HG03135 (cell line): ENCODE measurements at regions not wholly inside any gene's neighbourhood (a gene's known extent, or its start where the extent isn't known, plus 50 kb on each side); places are given as distances from the start of the nearest gene placed in this dataset.
"Not testable (repeated sequence)": the region's sequence is repeated elsewhere in the genome, so short reads cannot be mapped to it uniquely, and the experiment has no call there.

Source experiments
- ATAC-seq: cut with Tn5 transposase; IDR thresholded peaks from one replicate; pipeline ENCODE4 v1.9.1; 2021; ENCODE audit warnings: mild to moderate bottlenecking, moderate library complexity; ENCODE audit not compliant: unreplicated experiment

- ATAC-seq: no peak
Measured at GRCh38 chr5:152606776-152607364, 201.8 kb upstream of the NMUR2 start.

GRCh38 chr5:152607401-152608160 lies 202.5 kb upstream of the NMUR2 start:
- ATAC-seq: no peak

- no peak for ATAC-seq
Measured at GRCh38 chr5:152608458-152608857, 203.4 kb upstream of the NMUR2 start.

GRCh38 chr5:152619756-152620155 lies 214.7 kb upstream of the NMUR2 start:
- ATAC-seq: no peak

GRCh38 chr5:152622628-152623027 lies 217.5 kb upstream of the NMUR2 start:
- ATAC-seq: no peak

GRCh38 chr5:152623951-152624350 lies 218.9 kb upstream of the NMUR2 start:
- no peak for ATAC-seq

- ATAC-seq: no peak
Measured at GRCh38 chr5:152625696-152626095, 220.6 kb upstream of the NMUR2 start.

GRCh38 chr5:152631221-152631620 lies 226.1 kb upstream of the NMUR2 start:
- no peak for ATAC-seq

GRCh38 chr5:152632360-152632759 lies 227.3 kb upstream of the NMUR2 start:
- ATAC-seq: no peak

GRCh38 chr5:152634586-152634985 lies 229.5 kb upstream of the NMUR2 start:
- ATAC-seq: no peak

- ATAC-seq: no peak
Measured at GRCh38 chr5:152638996-152639552, 234.0 kb upstream of the NMUR2 start.

- no peak for ATAC-seq
Measured at GRCh38 chr5:152641970-152642805, 237.1 kb upstream of the NMUR2 start.

- no peak for ATAC-seq
Measured at GRCh38 chr5:152642880-152643279, 237.8 kb upstream of the NMUR2 start.

GRCh38 chr5:152644029-152644728 lies 239.1 kb upstream of the NMUR2 start:
- ATAC-seq: no peak

- no peak for ATAC-seq
Measured at GRCh38 chr5:152649609-152650008, 244.5 kb upstream of the NMUR2 start.

GRCh38 chr5:152650413-152650812 lies 245.3 kb upstream of the NMUR2 start:
- no peak for ATAC-seq

- ATAC-seq: not testable (repeated sequence)
Measured at GRCh38 chr5:152659470-152659869, 254.4 kb upstream of the NMUR2 start.

- no peak for ATAC-seq
Measured at GRCh38 chr5:152673601-152674000, 268.5 kb upstream of the NMUR2 start.

- no peak for ATAC-seq
Measured at GRCh38 chr5:152674403-152674802, 269.3 kb upstream of the NMUR2 start.

GRCh38 chr5:152676196-152676595 lies 271.1 kb upstream of the NMUR2 start:
- ATAC-seq: no peak

GRCh38 chr5:152683205-152683604 lies 278.1 kb upstream of the NMUR2 start:
- ATAC-seq: no peak
